Heart right ventricle (tissue), 16 donors: ENCODE measurements at regions not wholly inside any gene's neighbourhood (a gene's known extent, or its start where the extent isn't known, plus 50 kb on each side); places are given as distances from the start of the nearest gene placed in this dataset.

Experiments used
- ATAC-seq, 8 donors: fragments of 200-7000 bp; cut with Tn5 transposase; one replicate each; pipeline ENCODE4 v1.9.1; 2020; ENCODE audit warnings: mild to moderate bottlenecking in 8 of 8, moderate library complexity in 8 of 8, moderate number of reproducible peaks in 1 of 8
- DNase-seq, 2 donors: peaks; one replicate each; pipeline ENCODE4 v3.0.0-alpha.2; 2020
- H3K27ac ChIP-seq, 10 donors: fragments of 200-600 bp; sonication (generic) in 2 of 10; one replicate each; pipeline versions ENCODE4 v1.5.0 to v1.8.0; 2020 to 2022; ENCODE audit warnings: mild to moderate bottlenecking in 3 of 10
- H3K27me3 ChIP-seq, 7 donors: fragments of 200-600 bp; one replicate each; pipeline ENCODE4 v1.8.0; 2021 to 2022; ENCODE audit warnings: mild to moderate bottlenecking in 2 of 7
- H3K36me3 ChIP-seq, 9 donors: fragments of 200-600 bp; sonication (generic) in 1 of 9; one replicate each; pipeline versions ENCODE4 v1.5.0 to v1.8.0; 2020 to 2022; ENCODE audit warnings: mild to moderate bottlenecking in 2 of 9
- H3K4me1 ChIP-seq, 9 donors: fragments of 200-600 bp; sonication (generic) in 1 of 9; one replicate each; pipeline versions ENCODE4 v1.5.0 to v1.8.0; 2020 to 2022; ENCODE audit warnings: mild to moderate bottlenecking in 4 of 9
- H3K4me3 ChIP-seq, 10 donors: fragments of 200-600 bp; sonication (generic) in 2 of 10; one replicate each; pipeline versions ENCODE4 v1.5.0 to v1.8.0; 2020 to 2022; ENCODE audit warnings: mild to moderate bottlenecking in 7 of 10, moderate library complexity in 2 of 10
- H3K9me3 ChIP-seq, 11 donors: fragments of 200-600 bp in 10 of 11; sonication (generic) in 2 of 11; one replicate each; pipeline versions ENCODE4 v1.5.0 to v1.8.0; 2013 to 2022; ENCODE audit warnings: mild to moderate bottlenecking in 2 of 11, control low read depth in 1 of 11, moderate library complexity in 1 of 11
- CTCF ChIP-seq, 9 donors: fragments of 200-600 bp; sonication (generic) in 2 of 9; IDR thresholded peaks; one replicate each; pipeline versions ENCODE4 v1.5.0 to v1.8.0; 2021 to 2022; ENCODE audit warnings: antibody characterized with exemption in 9 of 9, mild to moderate bottlenecking in 5 of 9, moderate library complexity in 1 of 9
- WGBS, 2 donors: extraction: QIAGEN DNeasy Blood & Tissue Kit; methylation state at CpG; one replicate each; pipeline ENCODE4 v1.1.7; 2013; ENCODE audit warnings: inconsistent platforms in 1 of 2; 5-methylcytosine and 5-hydroxymethylcytosine counted together
- intact Hi-C, 10 donors: fragments of 100-400 bp; cut with DNase I; formaldehyde crosslinking; loops; one replicate each; pipeline versions ENCODE4 v1.11.1 to v1.14.2; 2022
- donor health status: Arrhythmogenic right ventricular cardiomyopathy.
- donor health status: ischemic (EF 13 %, LVEDD 7.1; RV severe dilation, severe dysfunction).
- donor health status: healthy with polysubstance abuse.
- donor health status: DM: no; HTN: yes; CAD: no.
- donor health status: DM: no; HTN: no; CAD: no.
- donor health status: ischemic (EF 25% LVEDD 6.9; RV normal size, moderate dysfunction).
- donor health status: ischemic (EF 25% LVEDD 5.7; RV mildly dilated, moderate dysfunction).
- donor health status: healthy.
- donor health status: DM: yes; HTN: yes; CAD: no.
- donor health status: Ischemic cardiomyopathy.
- donor health status: ischemic (EF 35%, LVEDD 5.7; RV mildly dilated, moderate dysfunction).
- donor health status: nonischemic (EF 11% LVEDD 7.7; RV severe dilation, severe dysfunction).
- donor health status: DM: yes; HTN: yes; CAD: no.
- donor health status: PGD.
- donor health status: ischemic (EF 29% LVEDD 5.4; RV normal size, mild dysfunction).
- donor health status: nonischemic (EF 23%, LVEDD 6.1; RV moderate dilation, normal function).

- intact Hi-C loops: no loop called here
- Histone ChIP-seq H3K36me3 (no peaks in the 10 kb centered on the region), H3K9me3 (no peaks in the 10 kb centered on the region), H3K27ac (no peak overlapping the region), H3K4me3 (no peak overlapping the region), H3K4me1 (peaks cover 0 to 4% (median 0%) of the 10 kb centered on the region in 9 donors), H3K27me3 (no peaks in the 10 kb centered on the region)
- no peak for TF ChIP-seq CTCF (IDR thresholded peaks at IDR 0.05)
- ATAC-seq (no peak), DNase-seq (no peak)
- 93 to 94% methylated on average over 19 of the region's 19 CpGs for WGBS, 2 donors
Observed at GRCh38 chr6:95084867-95085266, 492.5 kb upstream of the MANEA start.

GRCh38 chr6:95087394-95088097 lies 489.8 kb upstream of the MANEA start:
- Histone ChIP-seq H3K27ac (no peak overlapping the region), H3K36me3 (no peaks in the 10 kb centered on the region), H3K4me3 (no peak overlapping the region), H3K27me3 (peaks cover 0 to 3% (median 0%) of the 10 kb centered on the region in 7 donors), H3K4me1 (peaks cover 0 to 4% (median 0%) of the 10 kb centered on the region in 9 donors), H3K9me3 (no peaks in the 10 kb centered on the region)
- TF ChIP-seq CTCF (IDR thresholded peaks at IDR 0.05): no peak
- intact Hi-C loops: no loop called here
- 20 to 29% methylated on average over 8 of the region's 8 CpGs for WGBS, 2 donors
- DNase-seq (peak in 1 of 2 donors; percentile 38), ATAC-seq (peak in 6 of 8 donors; percentile 52 to 88 (median 74))

- no peaks in the 10 kb centered on the region for H3K36me3 ChIP-seq
- 54 to 66% methylated on average over 5 of the region's 5 CpGs for WGBS, 2 donors
- intact Hi-C loops: no loop called here
- no peak overlapping the region for H3K4me3 ChIP-seq
- peaks cover 0 to 4% (median 0%) of the 10 kb centered on the region in 9 donors for H3K4me1 ChIP-seq
- peak in 3 of 8 donors; percentile 52 to 68 (median 58) for ATAC-seq
- no peaks in the 10 kb centered on the region for H3K9me3 ChIP-seq
- H3K27ac ChIP-seq: no peak overlapping the region
- peak in 8 of 9 donors; percentile 14 to 63 (median 56) for TF ChIP-seq CTCF (IDR thresholded peaks at IDR 0.05)
- no peak for DNase-seq
- H3K27me3 ChIP-seq: peaks cover 0 to 11% (median 0%) of the 10 kb centered on the region in 7 donors
Observed at GRCh38 chr6:95091823-95092436, 485.4 kb upstream of the MANEA start.

- TF ChIP-seq CTCF (IDR thresholded peaks at IDR 0.05): no peak
- H3K27me3 ChIP-seq: peaks cover 0 to 11% (median 0%) of the 10 kb centered on the region in 7 donors
Observed at GRCh38 chr6:95093154-95093553, 484.2 kb upstream of the MANEA start.

More at GRCh38 chr6:95093154-95093553, 484.2 kb upstream of the MANEA start:
- Histone ChIP-seq H3K9me3 (no peaks in the 10 kb centered on the region), H3K4me1 (no peaks in the 10 kb centered on the region), H3K27ac (no peak overlapping the region), H3K4me3 (no peak overlapping the region), H3K36me3 (no peaks in the 10 kb centered on the region)
- intact Hi-C loops: no loop called here
- DNase-seq: no peak
- no peak for ATAC-seq
- 61 to 70% methylated on average over 4 of the region's 4 CpGs for WGBS, 2 donors
